GM18951 (cell line): ENCODE measurements at regions not wholly inside any gene's neighbourhood (a gene's known extent, or its start where the extent isn't known, plus 50 kb on each side); places are given as distances from the start of the nearest gene placed in this dataset.

ENCODE experiments used
- POLR2A ChIP-seq: IDR thresholded peaks from 4 replicates; pipeline ENCODE4 v1.6.1; 2011; ENCODE audit warnings: mild to moderate bottlenecking; ENCODE audit not compliant: insufficient read length, insufficient read depth; ENCODE audit errors: extremely low read depth
- in situ Hi-C: fragments of 300-500 bp; cut with MboI; formaldehyde crosslinking; loops from one replicate; pipeline ENCODE4 v1.12.0; 2022; ENCODE audit warnings: low sequenced_read_pairs, mixed read lengths, inconsistent platforms; ENCODE audit not compliant: unreplicated experiment

- in situ Hi-C loops, result no loop called here
- no peak for TF ChIP-seq POLR2A
These were observed 293.3 kb downstream of the BRD1 start for GRCh38 chr22:49534386-49534785.

DNA sequence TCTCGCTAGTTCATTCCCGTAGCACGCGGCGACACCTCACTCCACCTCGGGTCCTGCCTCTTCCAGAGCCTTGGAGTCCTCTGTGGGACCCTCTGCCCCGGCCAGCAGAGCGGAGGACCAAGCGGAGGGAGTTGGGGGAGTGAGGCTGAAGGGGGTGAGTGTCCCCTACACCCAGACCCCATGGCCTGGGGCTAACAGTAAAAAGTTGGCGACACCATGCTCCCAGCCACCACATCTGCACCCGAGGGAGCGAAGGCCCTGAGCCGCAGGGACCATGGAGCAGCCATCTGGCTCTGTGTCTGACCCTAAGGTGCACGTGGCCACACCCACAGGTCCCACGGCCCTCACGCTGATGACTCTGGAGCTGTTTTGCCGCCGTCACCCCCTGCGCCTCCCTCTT is 293.8 kb downstream of the BRD1 start:
- no peak for TF ChIP-seq POLR2A

GRCh38 chr22:49532869-49533802 is 294.5 kb downstream of the BRD1 start:
- TF ChIP-seq POLR2A, result no peak
- in situ Hi-C loops, result no loop called here

More for the DNA sequence above, 293.8 kb downstream of the BRD1 start:
- in situ Hi-C loops, result no loop called here

DNA sequence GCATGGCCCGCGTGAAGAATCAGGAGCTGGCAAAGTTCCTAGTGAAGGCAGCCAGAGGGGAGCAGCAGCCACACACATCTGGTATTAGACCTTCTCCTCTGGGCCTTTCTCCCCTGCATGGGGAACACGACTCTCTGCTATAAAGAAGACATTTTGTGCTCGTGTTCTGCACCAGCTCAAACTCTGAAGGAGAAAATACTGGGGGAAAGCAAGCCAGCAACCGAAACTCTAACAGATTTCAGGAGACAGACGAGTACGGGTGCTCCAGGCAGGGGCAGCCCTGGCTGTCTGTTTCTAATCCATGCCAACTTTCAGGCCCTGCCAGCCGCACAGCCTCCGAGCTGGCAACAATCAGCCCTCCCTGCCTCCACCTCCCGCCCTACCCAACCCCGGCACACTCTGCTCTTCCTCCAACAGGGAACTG is 296.3 kb downstream of the BRD1 start:
- in situ Hi-C loops, result no loop called here
- TF ChIP-seq POLR2A, result no peak

DNA sequence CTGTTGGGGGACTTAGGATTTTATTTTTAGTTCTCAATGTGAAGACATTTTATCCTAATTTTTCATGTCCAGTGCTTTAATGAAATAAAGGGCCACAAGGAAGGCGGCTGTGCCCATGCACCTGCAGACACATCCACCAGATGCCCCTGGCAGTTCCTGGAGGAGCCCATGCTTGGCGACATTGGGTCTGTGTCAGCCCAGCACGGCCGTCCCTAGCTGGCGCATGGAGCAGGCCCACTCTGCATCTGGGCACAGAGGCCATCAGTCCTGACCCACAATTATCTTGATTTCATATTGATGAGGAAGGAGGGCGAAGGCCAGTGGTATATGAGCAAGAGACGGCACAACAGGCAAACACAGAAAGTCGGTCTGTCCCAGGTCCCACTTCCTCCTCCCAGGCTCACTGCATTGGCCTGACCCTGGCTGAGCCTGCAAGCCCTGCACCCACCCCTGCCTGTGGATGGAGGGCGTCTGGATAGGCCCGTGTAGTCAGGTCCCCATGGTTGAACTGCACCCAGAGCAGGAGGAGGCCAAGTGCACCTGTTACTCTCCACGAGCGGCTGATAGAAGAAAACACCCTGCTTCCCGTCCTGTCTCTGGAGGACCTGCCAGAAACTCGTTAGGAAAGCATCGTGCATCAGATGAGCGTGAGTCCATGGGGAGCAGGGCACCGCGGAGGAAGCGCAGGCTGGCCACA is 296.9 kb downstream of the BRD1 start:
- in situ Hi-C loops, result no loop called here
- TF ChIP-seq POLR2A, result no peak

- TF ChIP-seq POLR2A, result no peak
- in situ Hi-C loops, result no loop called here
These were observed 299.3 kb downstream of the BRD1 start for GRCh38 chr22:49528420-49528720.

- in situ Hi-C loops, result no loop called here
- TF ChIP-seq POLR2A, result no peak
These were observed 299.9 kb downstream of the BRD1 start for GRCh38 chr22:49527611-49528419.

- TF ChIP-seq POLR2A, result no peak
- in situ Hi-C loops, result no loop called here
These were observed 301.7 kb downstream of the BRD1 start for GRCh38 chr22:49525801-49526535.

DNA sequence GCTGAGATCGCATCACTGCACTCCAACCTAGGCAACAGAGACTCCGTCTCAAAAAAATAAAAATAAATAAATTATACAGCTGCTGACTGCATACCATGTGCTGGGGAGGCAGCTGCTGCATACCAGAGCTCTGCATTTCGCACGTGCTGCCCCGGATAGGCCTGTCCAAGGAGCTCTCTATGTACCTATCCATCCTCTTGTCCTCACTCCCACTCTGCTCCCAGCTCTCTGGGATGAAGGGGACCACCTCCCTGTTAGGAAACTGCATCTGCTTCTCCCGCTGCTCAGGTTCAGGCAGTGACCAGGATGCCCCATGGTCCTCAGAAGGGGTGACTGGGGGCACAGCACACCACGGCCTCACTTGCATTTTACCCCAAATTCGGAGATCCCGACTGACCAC is 302.3 kb downstream of the BRD1 start:
- in situ Hi-C loops, result no loop called here
- TF ChIP-seq POLR2A, result no peak

DNA sequence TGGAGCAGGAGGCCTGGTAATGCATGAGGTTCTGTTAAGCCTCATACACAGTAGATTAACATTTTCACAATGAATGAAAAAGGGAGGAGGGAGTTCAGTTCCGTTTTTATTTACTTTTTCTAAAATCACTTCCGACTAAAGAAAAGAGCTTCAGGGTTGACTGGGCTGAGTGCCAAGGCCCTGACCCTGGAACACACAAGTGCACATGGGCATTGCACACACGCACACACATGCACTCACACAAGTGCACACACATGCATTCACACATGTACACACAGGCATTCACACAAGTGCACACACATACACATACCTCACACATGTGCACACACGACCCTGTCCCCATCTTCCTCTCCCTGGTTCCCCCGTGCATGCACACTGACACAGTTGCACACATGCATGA is 303.3 kb downstream of the BRD1 start:
- TF ChIP-seq POLR2A, result no peak
- in situ Hi-C loops, result no loop called here

DNA sequence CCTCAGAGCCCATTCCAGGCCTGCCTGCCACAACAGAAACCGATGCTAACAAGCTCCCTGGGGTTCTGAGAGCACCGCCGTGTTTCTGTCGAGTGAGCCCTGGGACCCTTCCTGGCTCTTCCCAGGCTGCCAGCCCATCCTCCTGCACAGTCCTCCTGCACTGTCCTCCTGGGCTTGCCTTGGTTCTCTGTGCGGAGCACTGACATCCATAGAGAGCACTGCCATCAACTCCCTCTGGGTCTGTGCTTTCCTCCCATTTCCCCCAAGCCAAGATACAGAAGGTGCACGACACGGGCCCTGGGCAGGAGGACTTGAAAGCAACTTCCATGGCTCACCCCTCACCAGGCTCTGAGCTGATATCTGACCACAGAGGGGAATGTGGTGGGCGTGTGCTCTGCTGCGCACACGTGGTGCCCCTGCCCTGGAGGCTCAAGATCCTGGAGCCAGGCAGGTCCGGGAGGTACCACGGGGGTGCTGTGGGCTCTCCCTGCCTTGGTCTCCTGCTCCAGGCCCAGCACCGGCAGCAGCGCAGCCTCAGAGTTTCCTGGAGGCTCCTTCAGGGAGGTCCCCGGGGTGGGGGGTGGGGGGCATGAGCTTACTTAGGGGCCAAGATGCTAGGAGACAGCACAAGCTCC is 304.2 kb downstream of the BRD1 start:
- TF ChIP-seq POLR2A, result no peak
- in situ Hi-C loops, result no loop called here
